Erythroblast (primary cell): ENCODE measurements at regions not wholly inside any gene's neighbourhood (a gene's known extent, or its start where the extent isn't known, plus 50 kb on each side); places are given as distances from the start of the nearest gene placed in this dataset.

Source experiments
- GATA1 ChIP-seq: IDR thresholded peaks from 2 replicates; pipeline ENCODE4 v1.6.1; 2011; ENCODE audit warnings: low read depth, mild to moderate bottlenecking, control low read depth, low read length, moderate library complexity
- POLR2A ChIP-seq: IDR thresholded peaks from 2 replicates; pipeline ENCODE4 v1.6.1; 2011; ENCODE audit warnings: mild to moderate bottlenecking, low read length

DNA sequence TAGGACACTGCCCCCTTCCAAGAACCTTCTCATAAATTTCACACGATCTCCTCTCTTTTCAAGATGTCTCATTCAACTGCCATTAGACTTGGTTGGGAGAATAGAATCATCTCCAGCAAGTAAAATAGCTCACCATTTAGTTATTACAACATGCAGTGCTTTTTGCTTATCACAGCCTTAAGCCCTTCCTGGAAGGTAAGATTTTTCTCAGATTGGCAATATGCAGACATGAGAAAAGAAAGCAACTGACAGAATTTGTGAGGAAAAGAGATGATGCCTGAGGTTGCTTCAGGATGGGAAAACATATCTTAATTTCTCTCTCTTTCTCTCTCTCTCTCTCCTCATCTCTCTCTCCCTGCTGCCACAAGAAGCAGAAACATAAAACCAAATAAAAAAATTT is 855.1 kb upstream of the ACVR2A start:
- TF ChIP-seq POLR2A (no peak), GATA1 (no peak)
